LNCaP clone FGC (cell line): ENCODE measurements at regions not wholly inside any gene's neighbourhood (a gene's known extent, or its start where the extent isn't known, plus 50 kb on each side); places are given as distances from the start of the nearest gene placed in this dataset.
A peak's percentile ranks its signal among the peaks of the same experiment; 100 is the strongest.

Experiments used
- DNase-seq: peaks from one replicate; pipeline ENCODE4 v3.0.0-alpha.2; 2011; ENCODE audit warnings: low read depth
- H3K4me3 ChIP-seq: 2 replicates; pipeline ENCODE4 v1.5.1; 2011; ENCODE audit warnings: mild to moderate bottlenecking, low read depth, low read length, control low read depth
- CTCF ChIP-seq: IDR thresholded peaks from 2 replicates; pipeline ENCODE4 v1.5.1; 2012; ENCODE audit warnings: mild to moderate bottlenecking; ENCODE audit not compliant: control insufficient read depth, insufficient read depth; ENCODE audit errors: extremely low read depth

- TF ChIP-seq CTCF: peak; percentile 53
- DNase-seq: no peak
- no peak overlapping the region for H3K4me3 ChIP-seq
Measured at GRCh38 chr3:78274475-78275065, 1234.7 kb downstream of the ROBO2 start.

DNA sequence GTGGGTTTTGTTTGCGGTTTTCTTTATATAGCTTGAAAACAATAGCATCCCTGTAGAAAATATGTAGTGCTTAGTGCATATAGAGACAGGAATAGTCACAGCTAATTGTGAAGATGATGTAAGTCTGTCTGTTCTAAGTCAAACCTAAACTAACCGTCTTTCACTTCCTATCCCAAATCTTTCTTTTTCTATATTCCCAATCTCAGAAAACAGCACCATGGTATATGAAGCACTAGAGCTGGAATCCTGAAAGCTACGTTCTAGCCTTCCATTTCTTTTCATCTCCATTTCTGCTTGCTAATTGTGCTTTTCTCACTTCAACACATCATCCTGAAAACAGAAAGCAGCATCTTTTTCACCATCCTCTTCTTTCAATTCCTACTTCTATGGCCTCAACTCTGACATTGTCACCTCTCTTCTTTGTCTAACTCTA is 1235.5 kb downstream of the ROBO2 start:
- no peak for TF ChIP-seq CTCF
- no peak overlapping the region for H3K4me3 ChIP-seq
- no peak for DNase-seq

DNA sequence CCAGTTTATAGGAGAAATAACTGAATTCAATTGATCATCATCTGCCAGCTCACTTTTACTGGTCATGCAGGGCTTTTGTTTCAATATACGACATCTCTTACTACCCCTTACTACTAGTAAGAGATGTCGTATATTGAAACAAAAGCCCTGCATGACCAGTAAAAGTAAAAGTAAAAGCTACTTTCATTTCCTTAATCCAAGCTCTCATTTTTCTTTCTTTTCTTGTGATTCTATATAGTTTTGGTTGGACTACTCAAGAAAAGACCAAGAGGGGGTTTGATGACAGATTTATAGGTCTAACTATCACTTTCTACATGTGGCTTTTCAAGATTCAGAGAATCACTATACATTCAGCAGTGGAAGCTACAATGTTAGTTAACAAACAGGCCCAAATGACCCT is 1237.3 kb downstream of the ROBO2 start:
- no peak for DNase-seq
- no peak for TF ChIP-seq CTCF

GRCh38 chr3:78277801-78278200 is 1237.9 kb downstream of the ROBO2 start:
- no peak overlapping the region for H3K4me3 ChIP-seq
- TF ChIP-seq CTCF: no peak
- no peak for DNase-seq

More for the DNA sequence above, 1237.3 kb downstream of the ROBO2 start:
- H3K4me3 ChIP-seq: no peak overlapping the region

GRCh38 chr3:78279091-78279490 is 1239.2 kb downstream of the ROBO2 start:
- DNase-seq: no peak
- TF ChIP-seq CTCF: no peak
- no peak overlapping the region for H3K4me3 ChIP-seq

DNA sequence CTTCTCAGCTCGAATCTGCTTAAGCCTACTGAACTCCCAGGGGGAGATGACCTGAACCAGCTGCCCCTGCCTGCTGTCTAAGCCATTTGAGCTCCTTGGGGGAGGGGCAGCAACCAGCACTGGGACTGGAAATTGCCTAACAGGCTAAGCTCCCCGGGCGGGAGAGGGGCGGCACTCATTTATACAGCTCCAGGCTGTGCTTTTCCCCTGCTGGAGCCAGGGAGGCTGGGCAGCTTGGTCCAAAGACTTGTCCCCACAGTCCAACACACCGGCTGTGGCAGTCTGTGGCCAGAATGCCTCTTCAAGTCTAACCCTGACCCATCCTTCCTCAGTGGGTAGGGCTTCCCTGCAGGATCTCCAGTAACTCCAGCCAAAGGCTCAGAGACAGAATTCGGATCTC is 1241.5 kb downstream of the ROBO2 start:
- H3K4me3 ChIP-seq: no peak overlapping the region
- no peak for DNase-seq
- TF ChIP-seq CTCF: no peak

DNA sequence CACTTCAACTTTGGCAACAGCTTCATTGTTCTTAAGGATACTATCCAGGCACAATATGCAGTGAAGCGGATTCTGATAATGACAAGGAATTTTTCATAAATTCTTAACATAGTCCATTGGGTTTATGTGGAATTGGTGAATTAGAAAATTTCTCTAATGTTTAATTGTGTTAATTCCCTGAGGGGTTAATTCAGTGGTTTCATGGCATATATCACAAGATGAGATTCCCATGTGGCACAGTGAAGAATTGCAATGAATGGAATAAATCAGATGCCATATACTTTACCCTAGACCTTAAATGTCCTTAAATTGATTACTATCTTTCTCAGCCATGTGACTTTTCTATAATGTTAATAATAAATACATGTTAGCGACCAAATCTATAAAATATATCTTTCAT is 1244.1 kb downstream of the ROBO2 start:
- no peak for TF ChIP-seq CTCF
- H3K4me3 ChIP-seq: no peak overlapping the region
- no peak for DNase-seq
